ENCODE measurements at regions not wholly inside any gene's neighbourhood (a gene's known extent, or its start where the extent isn't known, plus 50 kb on each side); places are given as distances from the start of the nearest gene placed in this dataset.

GRCh38 chr13:107124730-107125129, 556.8 kb upstream of the ARGLU1 start:
- TF ChIP-seq CTCF (IDR thresholded peaks at IDR 0.05; ENCODE audit: unreplicated experiment) = no peak
- H3K9me3 Mint-ChIP-seq = peaks cover 23% of the 10 kb centered on the region
- no peak overlapping the region for H3K4me3 Mint-ChIP-seq
- peak overlapping the region; percentile 62 for H3K27ac Mint-ChIP-seq
- DNase-seq (ENCODE audit: low spot score in 2 of 2, unreplicated experiment in 2 of 2) = no peak
- H3K27me3 Mint-ChIP-seq (ENCODE audit: low read depth) = peaks cover 3% of the 10 kb centered on the region
- peaks cover 8% of the 10 kb centered on the region for H3K36me3 Mint-ChIP-seq
- peaks cover 25% of the 10 kb centered on the region for H3K4me1 Mint-ChIP-seq

- no peak overlapping the region for H3K4me3 Mint-ChIP-seq
- peaks cover 3% of the 10 kb centered on the region for H3K27me3 Mint-ChIP-seq (ENCODE audit: low read depth)
- peaks cover 21% of the 10 kb centered on the region for H3K9me3 Mint-ChIP-seq
- TF ChIP-seq CTCF (IDR thresholded peaks at IDR 0.05; ENCODE audit: unreplicated experiment) = peak; percentile 72
- peaks cover 25% of the 10 kb centered on the region for H3K4me1 Mint-ChIP-seq
- H3K36me3 Mint-ChIP-seq = peaks cover 8% of the 10 kb centered on the region
- peak overlapping the region; percentile 62 for H3K27ac Mint-ChIP-seq
- no peak for DNase-seq (ENCODE audit: low spot score in 2 of 2, unreplicated experiment in 2 of 2)
Observed at GRCh38 chr13:107124129-107124718, 556.3 kb upstream of the ARGLU1 start.

GRCh38 chr13:107121793-107122192, 553.9 kb upstream of the ARGLU1 start:
- Mint-ChIP-seq H3K4me3 (no peak overlapping the region), H3K27me3 (ENCODE audit: low read depth) (peaks cover 4% of the 10 kb centered on the region), H3K4me1 (peaks cover 25% of the 10 kb centered on the region), H3K27ac (no peak overlapping the region), H3K36me3 (no peaks in the 10 kb centered on the region), H3K9me3 (no peaks in the 10 kb centered on the region)
- no peak for TF ChIP-seq CTCF (IDR thresholded peaks at IDR 0.05; ENCODE audit: unreplicated experiment)
- no peak for DNase-seq (ENCODE audit: low spot score in 2 of 2, unreplicated experiment in 2 of 2)

GRCh38 chr13:107119989-107120881, 552.3 kb upstream of the ARGLU1 start:
- no peak for DNase-seq (ENCODE audit: low spot score in 2 of 2, unreplicated experiment in 2 of 2)
- no peaks in the 10 kb centered on the region for H3K36me3 Mint-ChIP-seq
- H3K27ac Mint-ChIP-seq = no peak overlapping the region
- peaks cover 2% of the 10 kb centered on the region for H3K27me3 Mint-ChIP-seq (ENCODE audit: low read depth)
- no peak for TF ChIP-seq CTCF (IDR thresholded peaks at IDR 0.05; ENCODE audit: unreplicated experiment)
- H3K4me1 Mint-ChIP-seq = peaks cover 17% of the 10 kb centered on the region
- peaks cover 2% of the 10 kb centered on the region for H3K9me3 Mint-ChIP-seq
- no peak overlapping the region for H3K4me3 Mint-ChIP-seq

GRCh38 chr13:107118506-107118905, 550.6 kb upstream of the ARGLU1 start:
- TF ChIP-seq CTCF (IDR thresholded peaks at IDR 0.05; ENCODE audit: unreplicated experiment) = no peak
- DNase-seq (ENCODE audit: low spot score in 2 of 2, unreplicated experiment in 2 of 2) = no peak
- Mint-ChIP-seq H3K4me1 (peaks cover 4% of the 10 kb centered on the region), H3K36me3 (no peaks in the 10 kb centered on the region), H3K4me3 (no peak overlapping the region), H3K9me3 (peaks cover 8% of the 10 kb centered on the region), H3K27ac (no peak overlapping the region), H3K27me3 (ENCODE audit: low read depth) (peaks cover 2% of the 10 kb centered on the region)
